NCI-H1930 (cell line): ENCODE measurements at regions not wholly inside any gene's neighbourhood (a gene's known extent, or its start where the extent isn't known, plus 50 kb on each side); places are given as distances from the start of the nearest gene placed in this dataset.

Source experiments
- DNase-seq, 2 experiments: peaks; one replicate each; lab custom pipeline; 2025; lab: John Stamatoyannopoulos, UW

- no peak for DNase-seq
These were observed 214.3 kb downstream of the MYCN start for GRCh38 chr2:16154501-16155280.

- DNase-seq: no peak
These were observed 213.7 kb downstream of the MYCN start for GRCh38 chr2:16154061-16154460.

- no peak for DNase-seq
These were observed 213.3 kb downstream of the MYCN start for GRCh38 chr2:16153754-16154035.

GRCh38 chr2:16152928-16153753 is 212.8 kb downstream of the MYCN start:
- no peak for DNase-seq

GRCh38 chr2:16152071-16152927 is 211.9 kb downstream of the MYCN start:
- no peak for DNase-seq

GRCh38 chr2:16151651-16152050 is 211.3 kb downstream of the MYCN start:
- no peak for DNase-seq

- no peak for DNase-seq
These were observed 210.9 kb downstream of the MYCN start for GRCh38 chr2:16151281-16151570.

- DNase-seq: no peak
These were observed 210.3 kb downstream of the MYCN start for GRCh38 chr2:16150456-16151280.

- DNase-seq: no peak
These were observed 209.2 kb downstream of the MYCN start for GRCh38 chr2:16149349-16150243.

- no peak for DNase-seq
These were observed 208.4 kb downstream of the MYCN start for GRCh38 chr2:16148632-16149348.

- DNase-seq: no peak
These were observed 202.3 kb downstream of the MYCN start for GRCh38 chr2:16142383-16143361.

GRCh38 chr2:16141641-16141921 is 201.2 kb downstream of the MYCN start:
- DNase-seq: no peak

- DNase-seq: no peak
These were observed 200.7 kb downstream of the MYCN start for GRCh38 chr2:16140771-16141640.

GRCh38 chr2:16139663-16140615 is 199.6 kb downstream of the MYCN start:
- DNase-seq: no peak

GRCh38 chr2:16138811-16139662 is 198.7 kb downstream of the MYCN start:
- no peak for DNase-seq
